ENCODE measurements at regions not wholly inside any gene's neighbourhood (a gene's known extent, or its start where the extent isn't known, plus 50 kb on each side); places are given as distances from the start of the nearest gene placed in this dataset.

GRCh38 chr11:109972939-109973338, 120.3 kb upstream of the ZC3H12C start:
- DNase-seq (ENCODE audit: low spot score): no peak
- no peak overlapping the region for H3K27ac ChIP-seq
- no peaks in the 10 kb centered on the region for H3K9me3 ChIP-seq (ENCODE audit: low read depth)
- H3K4me1 ChIP-seq (ENCODE audit: insufficient read depth): no peaks in the 10 kb centered on the region
- no peaks in the 10 kb centered on the region for H3K79me2 ChIP-seq
- H2AFZ ChIP-seq: no peak overlapping the region
- no peak for TF ChIP-seq EZH2phosphoT487 (IDR thresholded peaks at IDR 0.05; ENCODE audit: low read depth, severe bottlenecking, unreplicated experiment)
- H3K27me3 ChIP-seq: no peaks in the 10 kb centered on the region
- H4K20me1 ChIP-seq (ENCODE audit: insufficient read depth, poor library complexity, severe bottlenecking): no peaks in the 10 kb centered on the region
- no peak overlapping the region for H3K4me3 ChIP-seq
- no peaks in the 10 kb centered on the region for H3K9me2 ChIP-seq (replicated peaks; ENCODE audit: insufficient read depth)
- H3K4me2 ChIP-seq: no peak overlapping the region
- H3K36me3 ChIP-seq (replicated peaks; ENCODE audit: insufficient read depth, low read depth): no peaks in the 10 kb centered on the region

- 92% methylated on average over 5 of the region's 5 CpGs for WGBS (ENCODE audit: low lambda C conversion rate, missing lambda C conversion rate)
- H3K27ac ChIP-seq: no peak overlapping the region
- TF ChIP-seq CTCF (IDR thresholded peaks at IDR 0.05; ENCODE audit: poor library complexity) (no peak), EZH2 (IDR thresholded peaks at IDR 0.05; ENCODE audit: borderline replicate concordance) (no peak), EZH2phosphoT487 (IDR thresholded peaks at IDR 0.05; ENCODE audit: low read depth, severe bottlenecking, unreplicated experiment) (no peak)
- H4K20me1 ChIP-seq (ENCODE audit: insufficient read depth, poor library complexity, severe bottlenecking): no peaks in the 10 kb centered on the region
- no peak overlapping the region for H3K4me2 ChIP-seq
- no peak overlapping the region for H3K4me3 ChIP-seq
- H3K27me3 ChIP-seq: no peaks in the 10 kb centered on the region
- no peaks in the 10 kb centered on the region for H3K4me1 ChIP-seq (ENCODE audit: insufficient read depth)
- no peak for DNase-seq (ENCODE audit: low spot score)
- H3K9me3 ChIP-seq (ENCODE audit: low read depth): no peaks in the 10 kb centered on the region
- no peak overlapping the region for H2AFZ ChIP-seq
- no peaks in the 10 kb centered on the region for H3K36me3 ChIP-seq (replicated peaks; ENCODE audit: insufficient read depth, low read depth)
- H3K79me2 ChIP-seq: no peaks in the 10 kb centered on the region
- H3K9me2 ChIP-seq (replicated peaks; ENCODE audit: insufficient read depth): no peaks in the 10 kb centered on the region
Observed at GRCh38 chr11:109973486-109973885, 119.7 kb upstream of the ZC3H12C start.

- no peaks in the 10 kb centered on the region for H4K20me1 ChIP-seq (ENCODE audit: insufficient read depth, poor library complexity, severe bottlenecking)
- H3K27ac ChIP-seq: no peak overlapping the region
- no peaks in the 10 kb centered on the region for H3K79me2 ChIP-seq
- no peak overlapping the region for H3K4me3 ChIP-seq
- no peak overlapping the region for H2AFZ ChIP-seq
- H3K4me2 ChIP-seq: no peak overlapping the region
- H3K36me3 ChIP-seq (replicated peaks; ENCODE audit: insufficient read depth, low read depth): no peaks in the 10 kb centered on the region
- no peak for DNase-seq (ENCODE audit: low spot score)
- TF ChIP-seq CTCF (IDR thresholded peaks at IDR 0.05; ENCODE audit: poor library complexity) (no peak), EZH2phosphoT487 (IDR thresholded peaks at IDR 0.05; ENCODE audit: low read depth, severe bottlenecking, unreplicated experiment) (no peak)
- H3K4me1 ChIP-seq (ENCODE audit: insufficient read depth): no peaks in the 10 kb centered on the region
- H3K27me3 ChIP-seq: no peaks in the 10 kb centered on the region
- H3K9me2 ChIP-seq (replicated peaks; ENCODE audit: insufficient read depth): no peaks in the 10 kb centered on the region
- WGBS (ENCODE audit: low lambda C conversion rate, missing lambda C conversion rate): 68% methylated on average over 3 of the region's 3 CpGs
- H3K9me3 ChIP-seq (ENCODE audit: low read depth): no peaks in the 10 kb centered on the region
Observed at GRCh38 chr11:109974523-109974922, 118.7 kb upstream of the ZC3H12C start.

GRCh38 chr11:109978895-109979294, 114.3 kb upstream of the ZC3H12C start:
- 93% methylated on average over 2 of the region's 2 CpGs for WGBS (ENCODE audit: low lambda C conversion rate, missing lambda C conversion rate)
- no peak for DNase-seq (ENCODE audit: low spot score)

More at GRCh38 chr11:109978895-109979294, 114.3 kb upstream of the ZC3H12C start:
- no peak overlapping the region for H3K27ac ChIP-seq
- H3K4me2 ChIP-seq: no peak overlapping the region
- TF ChIP-seq EZH2phosphoT487 (IDR thresholded peaks at IDR 0.05; ENCODE audit: low read depth, severe bottlenecking, unreplicated experiment): no peak
- no peak for TF ChIP-seq CTCF (IDR thresholded peaks at IDR 0.05; ENCODE audit: poor library complexity)
- no peak for TF ChIP-seq EZH2 (IDR thresholded peaks at IDR 0.05; ENCODE audit: borderline replicate concordance)
- H2AFZ ChIP-seq: no peak overlapping the region
- no peaks in the 10 kb centered on the region for H3K79me2 ChIP-seq
- H3K9me2 ChIP-seq (replicated peaks; ENCODE audit: insufficient read depth): no peaks in the 10 kb centered on the region
- H3K27me3 ChIP-seq: no peaks in the 10 kb centered on the region
- no peaks in the 10 kb centered on the region for H3K36me3 ChIP-seq (replicated peaks; ENCODE audit: insufficient read depth, low read depth)
- no peaks in the 10 kb centered on the region for H4K20me1 ChIP-seq (ENCODE audit: insufficient read depth, poor library complexity, severe bottlenecking)
- H3K9me3 ChIP-seq (ENCODE audit: low read depth): no peaks in the 10 kb centered on the region
- H3K4me1 ChIP-seq (ENCODE audit: insufficient read depth): peaks cover 9% of the 10 kb centered on the region
- H3K4me3 ChIP-seq: no peak overlapping the region
